Activated T-helper 2 cell treated with anti-CD3 and anti-CD28 coated beads, Interferon-gamma antibody, Interleukin-2, Interleukin-4, amounts not matched to agents 10 μg/mL and 5 μg/mL and 100 μg/mL, durations not matched to agents 14 hours and 24 hours and 36 hours (primary cell): ENCODE measurements at regions not wholly inside any gene's neighbourhood (a gene's known extent, or its start where the extent isn't known, plus 50 kb on each side); places are given as distances from the start of the nearest gene placed in this dataset.
"Not testable (repeated sequence)": the region's sequence is repeated elsewhere in the genome, so short reads cannot be mapped to it uniquely, and the experiment has no call there.

Experiments
- DNase-seq: peaks from one replicate; pipeline ENCODE4 v3.0.0; 2021; ENCODE audit warnings: low spot score
- H3K27ac Mint-ChIP-seq: one replicate; pipeline ENCODE4 v1.8.0; 2021; ENCODE audit warnings: mixed read lengths
- H3K27me3 Mint-ChIP-seq: one replicate; pipeline ENCODE4 v1.8.0; 2021; ENCODE audit warnings: low read depth, mixed read lengths
- H3K36me3 Mint-ChIP-seq: one replicate; pipeline ENCODE4 v1.8.0; 2021; ENCODE audit warnings: low read depth, mixed read lengths
- H3K4me1 Mint-ChIP-seq: one replicate; pipeline ENCODE4 v1.8.0; 2021; ENCODE audit warnings: low read depth, mixed read lengths
- H3K4me3 Mint-ChIP-seq: one replicate; pipeline ENCODE4 v1.8.0; 2021; ENCODE audit warnings: low read depth, mild to moderate bottlenecking, moderate library complexity, mixed read lengths
- H3K9me3 Mint-ChIP-seq: one replicate; pipeline ENCODE4 v1.8.0; 2021; ENCODE audit warnings: mixed read lengths
- intact Hi-C: fragments of 100-400 bp; cut with micrococcal nuclease; formaldehyde crosslinking; loops from one replicate; pipeline ENCODE4 v1.15.1; 2023

- DNase-seq, result no peak
- Mint-ChIP-seq H3K9me3 (peaks cover 6% of the 10 kb centered on the region), H3K27me3 (no peaks in the 10 kb centered on the region), H3K4me3 (no peak overlapping the region), H3K36me3 (no peaks in the 10 kb centered on the region), H3K27ac (no peak overlapping the region), H3K4me1 (peaks cover 4% of the 10 kb centered on the region)
- intact Hi-C loops, result no loop called here
Measured at GRCh38 chr7:82672078-82672477, 228.5 kb upstream of the CACNA2D1 start.

DNA sequence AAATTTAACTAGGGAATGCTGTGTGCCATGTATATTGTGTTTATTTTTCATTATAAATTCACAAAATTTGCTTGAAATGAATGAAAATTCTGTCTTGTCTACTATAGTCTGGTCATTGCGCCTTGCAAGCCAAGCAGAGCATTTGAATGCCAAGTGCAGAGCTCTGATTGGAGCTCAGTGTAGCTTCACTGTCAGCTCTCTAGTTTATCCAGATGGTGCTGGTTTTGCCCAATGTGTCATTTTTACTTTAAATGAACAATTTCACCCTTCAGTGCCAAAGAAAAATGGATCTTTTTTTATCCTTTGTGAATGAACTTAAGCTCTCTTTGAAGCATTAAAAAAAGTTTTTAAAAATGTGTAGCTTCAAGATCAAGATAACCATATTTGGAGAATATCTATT is 225.6 kb upstream of the CACNA2D1 start:
- Mint-ChIP-seq H3K27me3 (no peaks in the 10 kb centered on the region), H3K4me1 (no peaks in the 10 kb centered on the region), H3K4me3 (no peak overlapping the region), H3K9me3 (no peaks in the 10 kb centered on the region), H3K36me3 (no peaks in the 10 kb centered on the region), H3K27ac (no peak overlapping the region)
- DNase-seq, result no peak
- intact Hi-C loops, result no loop called here

DNA sequence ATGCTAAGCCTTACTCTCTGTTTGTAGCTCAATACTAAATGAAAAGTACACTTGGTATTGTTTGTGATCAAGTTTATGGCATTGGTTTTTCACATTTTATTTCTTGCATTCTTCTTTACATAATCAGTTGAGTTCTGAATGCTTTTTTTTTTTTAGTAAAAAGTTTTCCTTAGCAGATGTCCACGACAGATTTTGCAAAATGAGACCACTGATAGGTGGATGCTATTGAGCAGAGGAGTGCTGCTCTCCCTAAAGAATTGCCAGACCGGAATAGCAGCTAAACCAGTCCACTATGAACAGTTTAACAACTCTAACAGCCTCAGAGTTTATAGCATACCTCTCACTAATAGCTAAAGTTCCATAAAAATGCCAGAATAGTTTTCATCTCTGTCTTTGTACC is 225.1 kb upstream of the CACNA2D1 start:
- Mint-ChIP-seq H3K27ac (no peak overlapping the region), H3K27me3 (no peaks in the 10 kb centered on the region), H3K36me3 (no peaks in the 10 kb centered on the region), H3K4me3 (no peak overlapping the region), H3K9me3 (no peaks in the 10 kb centered on the region), H3K4me1 (no peaks in the 10 kb centered on the region)
- no peak for DNase-seq
- intact Hi-C loops, result no loop called here

GRCh38 chr7:82665966-82666507 is 222.5 kb upstream of the CACNA2D1 start:
- H3K9me3 Mint-ChIP-seq, result no peaks in the 10 kb centered on the region
- H3K4me3 Mint-ChIP-seq, result no peak overlapping the region
- H3K27me3 Mint-ChIP-seq, result no peaks in the 10 kb centered on the region
- intact Hi-C loops, result no loop called here
- no peaks in the 10 kb centered on the region for H3K4me1 Mint-ChIP-seq
- H3K36me3 Mint-ChIP-seq, result no peaks in the 10 kb centered on the region
- no peak for DNase-seq
- no peak overlapping the region for H3K27ac Mint-ChIP-seq

DNA sequence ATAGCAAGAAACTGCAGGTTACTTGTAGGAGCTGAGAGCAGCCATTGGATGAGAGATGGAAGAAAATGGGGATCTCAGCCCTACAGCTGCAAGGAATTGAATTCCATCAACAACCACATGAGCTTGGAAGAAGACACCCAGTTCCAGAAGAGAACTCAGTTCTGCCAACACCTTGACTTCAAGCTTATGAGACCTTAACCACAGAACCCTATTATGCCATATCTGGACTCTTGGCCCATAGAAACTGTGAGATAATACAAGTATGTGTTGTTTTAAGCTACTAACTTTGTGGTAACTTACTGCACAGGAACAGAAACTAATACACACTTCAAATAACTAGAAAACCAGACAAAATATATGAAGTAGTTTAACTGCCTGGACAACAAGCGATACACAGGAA is 212.4 kb upstream of the CACNA2D1 start:
- Mint-ChIP-seq H3K27ac (no peak overlapping the region), H3K4me1 (no peaks in the 10 kb centered on the region), H3K4me3 (no peak overlapping the region), H3K36me3 (no peaks in the 10 kb centered on the region), H3K9me3 (peaks cover 16% of the 10 kb centered on the region), H3K27me3 (no peaks in the 10 kb centered on the region)
- DNase-seq, result no peak
- intact Hi-C loops, result no loop called here

DNA sequence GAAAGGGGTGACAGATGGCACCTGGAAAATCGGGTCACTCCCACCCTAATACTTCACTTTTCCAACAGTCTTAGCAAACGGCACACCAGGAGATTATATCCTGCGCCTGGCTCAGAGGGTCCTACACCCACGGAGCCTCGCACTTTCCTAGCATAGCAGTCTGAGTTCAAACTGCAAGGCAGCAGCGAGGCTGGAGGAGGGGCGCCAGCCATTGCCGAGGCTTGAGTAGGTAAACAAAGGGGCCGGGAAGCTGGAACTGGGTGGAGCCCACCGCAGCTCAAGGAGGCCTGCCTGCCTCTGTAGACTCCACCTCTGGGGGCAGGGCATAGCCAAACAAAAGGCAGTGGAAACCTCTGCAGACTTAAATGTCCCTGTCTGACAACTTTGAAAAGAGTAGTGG is 206.5 kb upstream of the CACNA2D1 start:
- H3K27me3 Mint-ChIP-seq, H3K36me3 Mint-ChIP-seq, intact Hi-C loops, H3K27ac Mint-ChIP-seq, H3K4me1 Mint-ChIP-seq, H3K4me3 Mint-ChIP-seq, DNase-seq, H3K9me3 Mint-ChIP-seq: not testable (repeated sequence)

DNA sequence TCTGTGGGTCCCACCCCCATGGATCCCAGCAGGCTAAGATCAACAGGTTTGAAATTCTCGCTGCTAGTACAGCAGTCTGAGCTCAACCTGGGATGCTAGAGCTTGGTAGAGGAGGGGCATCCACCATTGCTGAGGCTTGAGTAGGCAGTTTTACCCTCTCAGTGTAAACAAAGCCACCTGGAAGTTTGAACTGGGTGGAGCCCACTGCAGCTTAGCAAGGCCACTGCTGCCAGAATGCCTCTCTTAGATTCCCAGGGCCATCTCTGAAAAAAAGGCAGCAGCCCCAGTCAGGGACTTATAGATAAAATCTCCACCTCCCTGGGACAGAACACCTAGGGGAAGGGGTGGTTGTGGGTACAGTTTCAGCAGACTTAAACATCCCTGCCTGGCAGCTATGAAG is 190.0 kb upstream of the CACNA2D1 start:
- H3K27me3 Mint-ChIP-seq, result no peaks in the 10 kb centered on the region
- no peak for DNase-seq
- no peak overlapping the region for H3K27ac Mint-ChIP-seq
- H3K4me3 Mint-ChIP-seq, result no peak overlapping the region
- no peaks in the 10 kb centered on the region for H3K36me3 Mint-ChIP-seq
- no peaks in the 10 kb centered on the region for H3K4me1 Mint-ChIP-seq
- intact Hi-C loops, result no loop called here
- peaks cover 4% of the 10 kb centered on the region for H3K9me3 Mint-ChIP-seq

GRCh38 chr7:82631998-82632397 is 188.4 kb upstream of the CACNA2D1 start:
- Mint-ChIP-seq H3K4me3 (no peak overlapping the region), H3K27me3 (no peaks in the 10 kb centered on the region), H3K36me3 (no peaks in the 10 kb centered on the region), H3K9me3 (peaks cover 4% of the 10 kb centered on the region), H3K27ac (no peak overlapping the region), H3K4me1 (no peaks in the 10 kb centered on the region)
- DNase-seq, result no peak
- intact Hi-C loops, result no loop called here

- Mint-ChIP-seq H3K4me1 (no peaks in the 10 kb centered on the region), H3K27me3 (no peaks in the 10 kb centered on the region), H3K9me3 (no peaks in the 10 kb centered on the region), H3K36me3 (no peaks in the 10 kb centered on the region), H3K27ac (no peak overlapping the region), H3K4me3 (no peak overlapping the region)
- DNase-seq, result no peak
- intact Hi-C loops, result no loop called here
Measured at GRCh38 chr7:82629583-82629982, 186.0 kb upstream of the CACNA2D1 start.

GRCh38 chr7:82625377-82625776 is 181.8 kb upstream of the CACNA2D1 start:
- no peak for DNase-seq
- no peaks in the 10 kb centered on the region for H3K27me3 Mint-ChIP-seq
- H3K4me3 Mint-ChIP-seq, result no peak overlapping the region
- no peak overlapping the region for H3K27ac Mint-ChIP-seq
- no peaks in the 10 kb centered on the region for H3K9me3 Mint-ChIP-seq
- H3K36me3 Mint-ChIP-seq, result no peaks in the 10 kb centered on the region
- intact Hi-C loops, result no loop called here
- H3K4me1 Mint-ChIP-seq, result no peaks in the 10 kb centered on the region

DNA sequence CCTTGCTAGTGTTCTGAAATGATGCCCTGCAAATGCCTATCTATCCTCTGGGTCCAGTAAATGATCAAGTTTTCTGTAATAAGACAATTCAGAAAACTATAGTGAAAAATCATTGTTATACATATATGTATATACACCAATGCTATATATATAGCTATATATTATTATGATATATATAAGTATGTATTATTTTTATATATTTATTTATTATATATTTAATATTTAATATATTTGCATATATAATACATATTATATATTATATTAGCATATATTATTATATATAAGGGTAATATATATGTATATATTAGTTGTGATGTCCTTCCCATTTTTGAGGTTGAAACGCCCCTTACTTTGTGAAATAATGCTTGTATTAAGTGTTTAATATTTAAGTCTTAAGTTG is 181.4 kb upstream of the CACNA2D1 start:
- H3K4me3 Mint-ChIP-seq, result no peak overlapping the region
- H3K27ac Mint-ChIP-seq, result no peak overlapping the region
- H3K9me3 Mint-ChIP-seq, result no peaks in the 10 kb centered on the region
- H3K4me1 Mint-ChIP-seq, result no peaks in the 10 kb centered on the region
- DNase-seq, result no peak
- H3K36me3 Mint-ChIP-seq, result no peaks in the 10 kb centered on the region
- H3K27me3 Mint-ChIP-seq, result no peaks in the 10 kb centered on the region
- intact Hi-C loops, result no loop called here

GRCh38 chr7:82624337-82624736 is 180.8 kb upstream of the CACNA2D1 start:
- no peaks in the 10 kb centered on the region for H3K36me3 Mint-ChIP-seq
- no peaks in the 10 kb centered on the region for H3K9me3 Mint-ChIP-seq
- H3K27me3 Mint-ChIP-seq, result no peaks in the 10 kb centered on the region
- no peak overlapping the region for H3K4me3 Mint-ChIP-seq
- intact Hi-C loops, result no loop called here
- no peak for DNase-seq
- no peak overlapping the region for H3K27ac Mint-ChIP-seq
- no peaks in the 10 kb centered on the region for H3K4me1 Mint-ChIP-seq

- Mint-ChIP-seq H3K27ac (no peak overlapping the region), H3K4me1 (no peaks in the 10 kb centered on the region)
Measured at GRCh38 chr7:82623812-82624211, 180.2 kb upstream of the CACNA2D1 start.

DNA sequence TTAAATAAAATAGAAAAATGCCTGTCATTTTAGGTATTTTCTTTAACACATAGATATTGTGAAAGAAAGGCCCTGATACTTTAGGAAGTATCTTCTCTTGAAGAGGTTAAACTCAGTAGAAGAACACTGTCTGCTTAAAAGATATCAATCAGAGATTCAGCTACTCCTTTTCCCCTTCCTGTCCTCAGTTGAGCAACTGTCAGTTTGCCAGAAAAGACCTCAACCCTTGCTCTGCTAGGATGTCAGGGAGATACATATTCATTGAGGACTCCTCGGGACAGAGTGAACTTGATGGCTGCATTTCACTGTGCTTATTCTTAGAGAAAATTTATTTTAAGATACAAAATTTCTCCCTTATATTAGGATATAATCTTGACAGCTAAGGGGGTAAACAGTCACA is 173.6 kb upstream of the CACNA2D1 start:
- intact Hi-C loops, result no loop called here
- H3K27ac Mint-ChIP-seq, result no peak overlapping the region

More at GRCh38 chr7:82623812-82624211, 180.2 kb upstream of the CACNA2D1 start:
- intact Hi-C loops, result no loop called here
- H3K27me3 Mint-ChIP-seq, result no peaks in the 10 kb centered on the region
- no peak for DNase-seq
- H3K9me3 Mint-ChIP-seq, result no peaks in the 10 kb centered on the region
- no peaks in the 10 kb centered on the region for H3K36me3 Mint-ChIP-seq
- H3K4me3 Mint-ChIP-seq, result no peak overlapping the region

More for the DNA sequence above, 173.6 kb upstream of the CACNA2D1 start:
- H3K4me3 Mint-ChIP-seq, result no peak overlapping the region
- H3K9me3 Mint-ChIP-seq, result no peaks in the 10 kb centered on the region
- no peaks in the 10 kb centered on the region for H3K27me3 Mint-ChIP-seq
- DNase-seq, result no peak
- H3K36me3 Mint-ChIP-seq, result no peaks in the 10 kb centered on the region
- H3K4me1 Mint-ChIP-seq, result no peaks in the 10 kb centered on the region
